ENCODE measurements at regions not wholly inside any gene's neighbourhood (a gene's known extent, or its start where the extent isn't known, plus 50 kb on each side); places are given as distances from the start of the nearest gene placed in this dataset.

- DNase-seq (ENCODE audit: low read depth), result no peak
- H3K4me3 ChIP-seq (ENCODE audit: low read depth, low read length), result no peak overlapping the region
- TF ChIP-seq CTCF (IDR thresholded peaks at IDR 0.05; ENCODE audit: control insufficient read depth, extremely low read depth, insufficient read depth), result no peak
These were observed 382.7 kb downstream of the THBS2 start for GRCh38 chr6:168870982-168871381.

- TF ChIP-seq CTCF (IDR thresholded peaks at IDR 0.05; ENCODE audit: control insufficient read depth, extremely low read depth, insufficient read depth), result no peak
- DNase-seq (ENCODE audit: low read depth), result no peak
These were observed 386.2 kb downstream of the THBS2 start for GRCh38 chr6:168867247-168868102.

GRCh38 chr6:168866534-168866933, 387.1 kb downstream of the THBS2 start:
- no peak for DNase-seq (ENCODE audit: low read depth)
- no peak overlapping the region for H3K4me3 ChIP-seq (ENCODE audit: low read depth, low read length)
- TF ChIP-seq CTCF (IDR thresholded peaks at IDR 0.05; ENCODE audit: control insufficient read depth, extremely low read depth, insufficient read depth), result no peak

More at GRCh38 chr6:168867247-168868102, 386.2 kb downstream of the THBS2 start:
- no peak overlapping the region for H3K4me3 ChIP-seq (ENCODE audit: low read depth, low read length)

GRCh38 chr6:168865522-168865921, 388.1 kb downstream of the THBS2 start:
- DNase-seq (ENCODE audit: low read depth), result no peak
- no peak for TF ChIP-seq CTCF (IDR thresholded peaks at IDR 0.05; ENCODE audit: control insufficient read depth, extremely low read depth, insufficient read depth)
- no peak overlapping the region for H3K4me3 ChIP-seq (ENCODE audit: low read depth, low read length)

- H3K4me3 ChIP-seq (ENCODE audit: low read depth, low read length), result no peak overlapping the region
- no peak for TF ChIP-seq CTCF (IDR thresholded peaks at IDR 0.05; ENCODE audit: control insufficient read depth, extremely low read depth, insufficient read depth)
- DNase-seq (ENCODE audit: low read depth), result no peak
These were observed 388.8 kb downstream of the THBS2 start for GRCh38 chr6:168864541-168865460.

GRCh38 chr6:168863467-168863866, 390.2 kb downstream of the THBS2 start:
- no peak for DNase-seq (ENCODE audit: low read depth)
- no peak overlapping the region for H3K4me3 ChIP-seq (ENCODE audit: low read depth, low read length)
- no peak for TF ChIP-seq CTCF (IDR thresholded peaks at IDR 0.05; ENCODE audit: control insufficient read depth, extremely low read depth, insufficient read depth)

Measured in LNCaP clone FGC (cell line).